ENCODE measurements at regions not wholly inside any gene's neighbourhood (a gene's known extent, or its start where the extent isn't known, plus 50 kb on each side); places are given as distances from the start of the nearest gene placed in this dataset.
"Not testable (repeated sequence)": the region's sequence is repeated elsewhere in the genome, so short reads cannot be mapped to it uniquely, and the experiment has no call there.

DNA sequence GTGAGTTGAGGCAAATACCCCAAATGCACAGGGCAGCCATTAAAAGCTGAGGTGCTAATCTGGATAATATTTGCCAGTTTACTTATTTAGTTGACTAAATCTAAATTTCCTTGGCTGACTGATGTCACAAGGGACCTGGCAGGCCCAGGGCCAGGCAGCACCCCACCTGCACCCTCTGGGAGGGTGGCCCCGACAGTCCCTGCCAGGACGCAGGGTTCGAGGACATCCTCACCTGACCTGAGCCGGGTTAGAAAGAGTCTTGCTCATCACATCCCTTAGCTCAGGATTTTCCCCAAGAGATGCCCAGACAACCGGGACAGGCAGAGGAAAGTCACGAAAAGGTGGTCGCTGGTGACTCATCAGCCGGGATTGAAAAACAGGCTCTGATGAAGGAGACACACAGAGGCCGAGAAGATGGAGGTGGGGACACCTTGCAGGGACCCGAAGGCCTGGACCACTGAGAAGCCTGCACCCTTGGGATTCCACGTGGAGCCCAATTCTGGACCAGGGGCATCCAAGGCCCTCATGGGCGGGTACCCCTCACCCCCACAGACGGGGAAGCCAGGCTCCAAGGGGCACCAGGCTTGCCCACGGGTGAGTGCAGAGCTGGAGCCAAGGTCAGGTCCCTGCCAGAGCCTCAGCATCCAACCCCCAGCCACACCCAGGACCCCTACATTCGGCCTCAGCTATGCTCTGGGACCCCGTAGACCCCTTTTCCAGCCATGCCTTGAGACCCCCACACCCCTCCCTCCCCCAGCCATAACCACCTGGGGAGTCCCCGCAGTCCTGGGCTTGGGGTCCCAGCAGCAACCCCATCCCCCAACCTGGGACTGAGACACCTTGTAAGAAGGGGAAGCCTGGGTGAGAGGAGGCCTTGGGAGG is 103.2 kb downstream of the SOX1 start:
- H3K4me3 ChIP-seq (ENCODE audit: low read length): no peak overlapping the region
- no peak overlapping the region for H3K27ac ChIP-seq (ENCODE audit: low read length)
- no peaks in the 10 kb centered on the region for H3K9me3 ChIP-seq (ENCODE audit: control insufficient read depth, low read depth, low read length)
- no peak overlapping the region for H3K9ac ChIP-seq (ENCODE audit: low read length)
- peaks cover 9% of the 10 kb centered on the region for H3K4me1 ChIP-seq (ENCODE audit: control insufficient read depth, low read depth, low read length)
- no peaks in the 10 kb centered on the region for H3K36me3 ChIP-seq (ENCODE audit: control insufficient read depth, low read depth, low read length)
- H3K27me3 ChIP-seq (ENCODE audit: control insufficient read depth, insufficient read depth, low read length): no peaks in the 10 kb centered on the region

- Histone ChIP-seq H3K36me3 (ENCODE audit: control insufficient read depth, low read depth, low read length) (no peaks in the 10 kb centered on the region), H3K4me3 (ENCODE audit: low read length) (no peak overlapping the region), H3K27ac (ENCODE audit: low read length) (no peak overlapping the region), H3K9me3 (ENCODE audit: control insufficient read depth, low read depth, low read length) (no peaks in the 10 kb centered on the region), H3K4me1 (ENCODE audit: control insufficient read depth, low read depth, low read length) (peaks cover 2% of the 10 kb centered on the region), H3K9ac (ENCODE audit: low read length) (no peak overlapping the region), H3K27me3 (ENCODE audit: control insufficient read depth, insufficient read depth, low read length) (no peaks in the 10 kb centered on the region)
Measured at GRCh38 chr13:112170823-112171569, 104.0 kb downstream of the SOX1 start.

DNA sequence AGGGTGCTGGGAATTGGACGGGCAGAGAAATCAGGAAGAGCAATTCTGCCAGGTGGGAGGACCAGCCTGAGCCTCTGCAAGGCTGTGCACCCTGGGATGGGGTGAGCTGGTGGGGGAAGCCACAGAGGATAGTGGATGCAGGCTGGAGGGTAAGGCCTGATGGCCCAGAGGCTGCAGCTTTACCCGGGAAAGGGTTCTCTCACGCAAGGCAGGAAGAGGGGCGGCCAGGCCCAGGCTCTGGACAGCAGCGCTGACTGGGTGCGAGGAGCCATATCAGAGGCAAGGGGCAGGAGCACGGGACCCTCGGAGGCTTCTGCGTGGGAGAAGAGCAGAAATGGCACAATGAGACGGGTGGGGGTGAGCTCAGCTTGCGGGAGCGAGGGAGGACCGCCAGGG is 104.6 kb downstream of the SOX1 start:
- Histone ChIP-seq H3K4me1 (ENCODE audit: control insufficient read depth, low read depth, low read length) (no peaks in the 10 kb centered on the region), H3K4me3 (ENCODE audit: low read length) (no peak overlapping the region), H3K36me3 (ENCODE audit: control insufficient read depth, low read depth, low read length) (no peaks in the 10 kb centered on the region), H3K27ac (ENCODE audit: low read length) (no peak overlapping the region), H3K9ac (ENCODE audit: low read length) (no peak overlapping the region), H3K9me3 (ENCODE audit: control insufficient read depth, low read depth, low read length) (no peaks in the 10 kb centered on the region), H3K27me3 (ENCODE audit: control insufficient read depth, insufficient read depth, low read length) (no peaks in the 10 kb centered on the region)

DNA sequence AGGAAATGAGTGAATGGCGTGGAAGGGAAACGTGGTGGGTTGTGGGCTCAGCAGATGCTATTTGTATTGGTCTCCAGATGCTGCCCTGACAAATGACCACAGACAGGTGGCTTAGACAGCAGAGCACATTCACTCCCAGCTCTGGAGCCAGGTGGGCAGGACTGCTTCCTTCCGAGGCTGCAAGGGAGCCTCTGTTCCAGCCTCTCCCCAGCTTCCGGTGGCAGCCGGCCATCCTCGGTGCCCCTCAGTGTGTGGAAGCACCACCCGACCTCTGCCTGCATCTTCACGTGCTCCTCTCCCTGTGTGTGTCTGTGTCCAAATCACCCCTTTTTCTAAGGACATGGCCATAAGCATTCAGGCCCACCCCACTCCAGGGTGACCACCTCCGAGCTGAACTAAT is 105.1 kb downstream of the SOX1 start:
- Histone ChIP-seq H3K4me1 (ENCODE audit: control insufficient read depth, low read depth, low read length) (no peaks in the 10 kb centered on the region), H3K4me3 (ENCODE audit: low read length) (no peak overlapping the region), H3K27ac (ENCODE audit: low read length) (no peak overlapping the region), H3K9ac (ENCODE audit: low read length) (no peak overlapping the region), H3K36me3 (ENCODE audit: control insufficient read depth, low read depth, low read length) (no peaks in the 10 kb centered on the region), H3K9me3 (ENCODE audit: control insufficient read depth, low read depth, low read length) (no peaks in the 10 kb centered on the region), H3K27me3 (ENCODE audit: control insufficient read depth, insufficient read depth, low read length) (no peaks in the 10 kb centered on the region)

DNA sequence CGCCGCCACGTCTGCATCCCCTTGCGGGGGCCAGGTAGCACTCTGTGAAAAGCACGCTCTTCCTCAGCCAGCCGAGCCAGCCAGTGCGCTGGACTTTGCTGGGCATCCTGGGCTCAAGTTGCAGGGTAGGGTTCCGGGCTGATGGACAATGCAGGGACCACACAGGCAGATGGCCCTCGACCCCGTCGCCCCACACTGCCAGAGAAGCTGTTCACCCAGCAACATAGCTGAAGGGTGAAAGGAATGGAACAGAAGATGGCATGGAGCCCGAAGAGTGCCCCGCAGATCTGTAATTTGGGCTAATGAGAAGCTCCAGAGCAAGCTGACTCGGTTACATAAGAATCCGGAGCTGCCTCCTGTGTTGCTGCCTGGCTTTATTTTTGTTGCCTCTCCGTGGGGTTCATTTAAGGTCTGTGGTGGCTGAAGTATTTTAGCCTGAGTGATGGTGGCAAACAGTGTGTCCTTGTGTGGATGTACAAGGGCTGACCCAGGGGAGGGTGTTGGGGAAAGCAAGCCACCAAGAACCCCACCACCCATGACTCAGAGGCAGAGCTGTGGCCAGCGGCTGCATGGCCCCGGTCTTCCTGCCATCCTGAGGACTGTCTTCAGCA is 105.8 kb downstream of the SOX1 start:
- no peak overlapping the region for H3K4me3 ChIP-seq (ENCODE audit: low read length)
- H3K4me1 ChIP-seq (ENCODE audit: control insufficient read depth, low read depth, low read length): no peaks in the 10 kb centered on the region
- H3K9ac ChIP-seq (ENCODE audit: low read length): no peak overlapping the region
- no peak overlapping the region for H3K27ac ChIP-seq (ENCODE audit: low read length)
- H3K9me3 ChIP-seq (ENCODE audit: control insufficient read depth, low read depth, low read length): no peaks in the 10 kb centered on the region
- no peaks in the 10 kb centered on the region for H3K36me3 ChIP-seq (ENCODE audit: control insufficient read depth, low read depth, low read length)
- H3K27me3 ChIP-seq (ENCODE audit: control insufficient read depth, insufficient read depth, low read length): no peaks in the 10 kb centered on the region

DNA sequence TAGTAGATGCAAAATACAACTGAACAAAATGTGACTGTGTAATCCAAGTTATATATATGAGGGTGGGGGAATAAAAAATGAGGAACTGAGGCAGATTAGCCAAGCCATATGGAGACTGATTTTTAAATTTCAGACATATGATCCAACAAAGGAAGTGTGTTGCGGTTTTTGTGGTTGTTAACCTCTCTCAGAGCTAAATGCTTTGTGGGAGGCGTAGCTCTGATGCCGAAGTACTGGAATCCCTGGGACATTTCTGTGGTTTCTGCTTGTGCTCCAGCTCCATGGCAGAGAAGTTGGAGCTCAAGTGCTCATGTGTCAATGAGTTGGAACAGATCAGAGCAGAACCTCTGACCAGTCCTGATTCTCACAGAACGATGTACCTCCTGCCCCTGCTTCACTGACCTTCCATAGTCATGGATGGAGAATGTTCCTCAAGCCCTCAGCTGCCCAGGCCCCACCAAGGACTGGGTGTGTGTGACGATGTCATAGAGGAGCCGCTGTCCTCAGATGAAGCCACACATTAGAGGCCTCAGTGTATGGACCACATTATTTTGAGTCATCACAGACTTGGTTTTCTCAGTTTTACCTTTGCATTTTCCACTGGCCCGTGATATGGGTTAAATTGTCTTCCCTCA is 107.6 kb downstream of the SOX1 start:
- H3K9ac ChIP-seq (ENCODE audit: low read length): no peak overlapping the region
- no peaks in the 10 kb centered on the region for H3K36me3 ChIP-seq (ENCODE audit: control insufficient read depth, low read depth, low read length)
- H3K27ac ChIP-seq (ENCODE audit: low read length): no peak overlapping the region
- no peaks in the 10 kb centered on the region for H3K27me3 ChIP-seq (ENCODE audit: control insufficient read depth, insufficient read depth, low read length)
- no peaks in the 10 kb centered on the region for H3K9me3 ChIP-seq (ENCODE audit: control insufficient read depth, low read depth, low read length)
- no peak overlapping the region for H3K4me3 ChIP-seq (ENCODE audit: low read length)
- no peaks in the 10 kb centered on the region for H3K4me1 ChIP-seq (ENCODE audit: control insufficient read depth, low read depth, low read length)

DNA sequence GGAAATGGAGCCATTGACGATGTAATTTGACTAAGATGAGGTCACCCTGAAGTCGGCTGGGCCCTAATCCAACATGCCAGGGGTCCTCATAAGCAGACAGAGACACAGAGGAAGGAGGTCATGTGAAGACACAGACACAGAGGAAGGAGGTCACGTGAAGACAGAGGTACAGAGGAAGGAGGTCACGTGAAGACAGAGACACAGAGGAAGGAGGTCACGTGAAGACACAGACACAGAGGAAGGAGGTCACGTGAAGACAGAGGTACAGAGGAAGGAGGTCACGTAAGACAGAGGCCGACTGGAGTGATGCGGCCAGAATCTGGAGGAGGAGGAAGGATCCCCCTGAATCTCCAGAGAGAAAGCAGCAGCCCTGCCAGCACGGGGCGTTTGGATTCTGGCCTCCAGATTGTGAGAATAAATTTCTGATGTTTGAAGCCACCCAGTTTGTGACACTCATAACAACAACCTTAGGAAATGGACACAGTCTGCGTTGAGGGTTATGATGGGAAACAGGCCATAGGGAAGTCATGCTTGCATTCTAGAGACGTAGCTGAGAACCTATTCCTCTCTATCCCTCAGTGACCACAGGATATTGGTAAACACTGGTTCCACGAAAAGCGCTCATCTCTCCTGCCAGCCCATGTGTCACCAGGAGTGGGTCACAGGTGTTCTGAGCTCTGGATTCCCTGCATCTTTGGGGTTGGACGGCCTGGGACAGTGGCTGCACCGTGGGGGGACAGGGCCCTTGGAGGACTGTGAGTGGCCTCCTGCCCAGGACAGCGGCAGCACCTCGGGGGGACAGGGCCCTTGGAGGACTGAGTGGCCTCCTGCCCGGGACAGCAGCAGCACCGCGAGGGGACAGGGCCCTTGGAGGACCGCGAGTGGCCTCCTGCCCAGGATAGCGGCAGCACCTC is 108.5 kb downstream of the SOX1 start:
- Histone ChIP-seq H3K4me3 (ENCODE audit: low read length) (no peak overlapping the region), H3K9ac (ENCODE audit: low read length) (no peak overlapping the region), H3K9me3 (ENCODE audit: control insufficient read depth, low read depth, low read length) (no peaks in the 10 kb centered on the region), H3K27ac (ENCODE audit: low read length) (no peak overlapping the region), H3K27me3 (ENCODE audit: control insufficient read depth, insufficient read depth, low read length) (no peaks in the 10 kb centered on the region), H3K4me1 (ENCODE audit: control insufficient read depth, low read depth, low read length) (no peaks in the 10 kb centered on the region), H3K36me3 (ENCODE audit: control insufficient read depth, low read depth, low read length) (no peaks in the 10 kb centered on the region)

DNA sequence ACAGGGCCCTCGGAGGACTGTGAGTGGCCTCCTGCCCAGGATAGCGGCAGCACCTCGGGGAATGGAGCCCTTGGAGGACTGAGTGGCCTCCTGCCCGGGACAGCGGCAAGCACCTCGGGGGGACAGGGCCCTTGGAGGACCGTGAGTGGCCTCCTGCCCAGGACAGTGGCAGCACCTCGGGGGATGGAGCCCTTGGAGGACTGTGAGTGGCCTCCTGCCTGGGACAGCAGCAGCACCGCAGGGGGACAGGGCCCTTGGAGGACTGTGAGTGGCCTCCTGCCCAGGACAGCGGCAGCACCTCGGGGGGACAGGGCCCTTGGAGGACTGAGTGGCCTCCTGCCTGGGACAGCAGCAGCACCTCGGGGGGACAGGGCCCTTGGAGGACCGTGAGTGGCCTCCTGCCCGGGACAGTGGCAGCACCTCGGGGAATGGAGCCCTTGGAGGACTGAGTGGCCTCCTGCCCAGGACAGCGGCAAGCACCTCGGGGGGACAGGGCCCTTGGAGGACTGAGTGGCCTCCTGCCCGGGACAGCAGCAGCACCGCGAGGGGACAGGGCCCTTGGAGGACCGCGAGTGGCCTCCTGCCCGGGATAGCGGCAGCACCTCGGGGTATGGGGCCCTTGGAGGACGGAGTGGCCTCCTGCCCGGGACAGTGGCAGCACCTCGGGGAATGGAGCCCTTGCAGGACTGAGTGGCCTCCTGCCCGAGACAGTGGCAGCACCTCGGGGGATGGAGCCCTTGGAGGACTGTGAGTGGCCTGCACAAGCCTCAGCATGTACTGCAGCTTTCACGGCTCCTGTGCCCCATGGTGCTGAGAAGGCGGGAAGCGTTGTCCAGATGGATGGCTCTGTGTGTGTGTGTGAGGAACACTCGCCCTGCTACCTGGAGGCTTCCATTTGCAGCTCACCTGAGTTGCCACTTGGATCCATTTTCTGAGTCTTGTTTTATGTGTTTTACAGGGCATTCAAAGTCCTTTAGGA is 109.5 kb downstream of the SOX1 start:
- not testable (repeated sequence) for H3K9ac ChIP-seq (ENCODE audit: low read length); H3K27me3 ChIP-seq (ENCODE audit: control insufficient read depth, insufficient read depth, low read length); H3K27ac ChIP-seq (ENCODE audit: low read length); H3K4me1 ChIP-seq (ENCODE audit: control insufficient read depth, low read depth, low read length); H3K4me3 ChIP-seq (ENCODE audit: low read length); H3K36me3 ChIP-seq (ENCODE audit: control insufficient read depth, low read depth, low read length); H3K9me3 ChIP-seq (ENCODE audit: control insufficient read depth, low read depth, low read length)

DNA sequence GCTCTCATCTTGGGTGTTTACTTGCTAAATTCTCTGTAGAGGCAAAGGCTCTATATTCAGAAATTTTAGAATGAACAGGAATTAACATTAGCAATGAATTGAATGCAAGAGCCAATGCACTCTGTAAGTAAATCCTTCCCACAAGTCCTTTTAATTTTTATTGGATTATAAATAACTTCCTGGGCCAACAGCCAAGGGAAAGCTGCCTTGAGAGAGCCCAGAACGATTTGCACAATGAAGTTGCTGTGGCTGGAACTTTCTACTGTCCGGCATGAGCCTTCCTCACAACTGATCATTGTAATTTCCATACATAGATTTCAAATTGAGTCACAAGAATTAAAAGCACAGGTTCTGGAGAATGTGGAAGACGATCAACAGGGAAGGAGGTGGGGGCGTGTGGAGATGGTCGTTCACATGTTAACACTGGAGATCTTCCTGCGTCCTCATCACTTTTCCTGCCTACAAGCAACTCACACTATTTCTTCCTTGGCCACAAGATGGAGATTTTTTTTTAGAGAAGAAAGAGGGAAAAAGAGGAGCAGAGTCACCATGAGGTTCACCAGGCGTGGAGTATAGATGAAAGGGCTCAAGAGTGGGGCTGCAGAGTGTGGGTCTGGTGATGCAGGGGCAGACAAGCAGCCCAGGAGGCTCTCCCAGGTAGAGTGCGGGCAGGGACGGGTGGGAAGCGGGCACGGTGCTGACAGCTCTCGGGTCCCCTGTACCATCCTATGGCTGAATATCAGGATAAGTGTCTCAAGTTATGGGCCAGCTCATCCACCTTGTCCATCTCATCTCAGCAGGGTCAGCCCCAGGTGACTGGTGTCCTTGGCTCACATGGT is 110.7 kb downstream of the SOX1 start:
- no peaks in the 10 kb centered on the region for H3K9me3 ChIP-seq (ENCODE audit: control insufficient read depth, low read depth, low read length)
- no peak overlapping the region for H3K4me3 ChIP-seq (ENCODE audit: low read length)
- H3K27ac ChIP-seq (ENCODE audit: low read length): no peak overlapping the region
- no peaks in the 10 kb centered on the region for H3K27me3 ChIP-seq (ENCODE audit: control insufficient read depth, insufficient read depth, low read length)
- no peaks in the 10 kb centered on the region for H3K36me3 ChIP-seq (ENCODE audit: control insufficient read depth, low read depth, low read length)
- H3K9ac ChIP-seq (ENCODE audit: low read length): no peak overlapping the region
- H3K4me1 ChIP-seq (ENCODE audit: control insufficient read depth, low read depth, low read length): no peaks in the 10 kb centered on the region
